H9 (cell line): ENCODE measurements at regions not wholly inside any gene's neighbourhood (a gene's known extent, or its start where the extent isn't known, plus 50 kb on each side); places are given as distances from the start of the nearest gene placed in this dataset.

Experiments
- DNase-seq: peaks from one replicate; pipeline ENCODE4 v3.0.0-alpha.2; 2017
- H2AFZ ChIP-seq: one replicate; pipeline ENCODE4 v1.6.1; 2013; ENCODE audit warnings: mild to moderate bottlenecking, low read length, control low read depth, moderate library complexity
- H2AK5ac ChIP-seq: 2 replicates; pipeline ENCODE4 v1.6.1; 2013; ENCODE audit warnings: low read length, control low read depth, mixed read lengths; ENCODE audit not compliant: insufficient read length
- H2BK120ac ChIP-seq: one replicate; pipeline ENCODE4 v1.6.1; 2013; ENCODE audit warnings: low read depth, mild to moderate bottlenecking, low read length, control low read depth, inconsistent platforms; ENCODE audit not compliant: poor library complexity, severe bottlenecking
- H2BK12ac ChIP-seq: 2 replicates; pipeline ENCODE4 v1.6.1; 2013; ENCODE audit warnings: low read length, control low read depth, mixed read lengths, low read depth; ENCODE audit not compliant: insufficient read length
- H2BK15ac ChIP-seq: 2 replicates; pipeline ENCODE4 v1.6.1; 2013; ENCODE audit warnings: low read depth, low read length, control low read depth
- H2BK20ac ChIP-seq: one replicate; pipeline ENCODE4 v1.6.1; 2013; ENCODE audit warnings: low read depth, mild to moderate bottlenecking, low read length, control low read depth, inconsistent platforms; ENCODE audit not compliant: poor library complexity, severe bottlenecking
- H2BK5ac ChIP-seq: 2 replicates; pipeline ENCODE4 v1.6.1; 2013; ENCODE audit warnings: low read length, control low read depth, mixed read lengths; ENCODE audit not compliant: insufficient read length
- H3K14ac ChIP-seq: 2 replicates; pipeline ENCODE4 v1.6.1; 2013; ENCODE audit warnings: low read length, control low read depth; ENCODE audit not compliant: insufficient read depth
- H3K18ac ChIP-seq: 2 replicates; pipeline ENCODE4 v1.6.1; 2013; ENCODE audit warnings: low read depth, mild to moderate bottlenecking, mixed read lengths, low read length, control low read depth; ENCODE audit not compliant: insufficient read length
- H3K23ac ChIP-seq: 2 replicates; pipeline ENCODE4 v1.6.1; 2013; ENCODE audit warnings: low read length, control low read depth, mixed read lengths, low read depth; ENCODE audit not compliant: insufficient read length
- H3K23me2 ChIP-seq: 2 replicates; pipeline ENCODE4 v1.6.1; 2013; ENCODE audit warnings: low read depth, mild to moderate bottlenecking, mixed read lengths, low read length, control low read depth; ENCODE audit not compliant: insufficient read length, poor library complexity, severe bottlenecking
- H3K27ac ChIP-seq: 2 replicates; pipeline ENCODE4 v1.5.1; 2013; ENCODE audit warnings: low read length, control low read depth, mixed read lengths, low read depth; ENCODE audit not compliant: insufficient read length
- H3K27me3 ChIP-seq: 2 replicates; pipeline ENCODE4 v1.6.1; 2013; ENCODE audit warnings: low read length, control low read depth, inconsistent platforms; ENCODE audit not compliant: insufficient read depth
- H3K4ac ChIP-seq: 2 replicates; pipeline ENCODE4 v1.6.1; 2013; ENCODE audit warnings: low read depth, mild to moderate bottlenecking, control low read depth, inconsistent platforms, low read length, moderate library complexity
- H3K4me1 ChIP-seq: 2 replicates; pipeline ENCODE4 v1.6.1; 2013; ENCODE audit warnings: low read length, control low read depth, inconsistent platforms; ENCODE audit not compliant: insufficient read depth
- H3K4me2 ChIP-seq: 2 replicates; pipeline ENCODE4 v1.6.1; 2013; ENCODE audit warnings: low read length, control low read depth, mixed read lengths; ENCODE audit not compliant: insufficient read length, insufficient read depth
- H3K56ac ChIP-seq: 2 replicates; pipeline ENCODE4 v1.6.1; 2013; ENCODE audit warnings: low read depth, mild to moderate bottlenecking, mixed read lengths, low read length, control low read depth; ENCODE audit not compliant: insufficient read length
- H3K79me1 ChIP-seq: 2 replicates; pipeline ENCODE4 v1.6.1; 2013; ENCODE audit warnings: low read depth, mild to moderate bottlenecking, moderate library complexity, low read length, control low read depth, inconsistent platforms; ENCODE audit not compliant: insufficient read depth, poor library complexity, severe bottlenecking
- H3K79me2 ChIP-seq: 2 replicates; pipeline ENCODE4 v1.6.1; 2013; ENCODE audit warnings: low read length, control low read depth, inconsistent platforms; ENCODE audit not compliant: insufficient read depth
- H3K9ac ChIP-seq: 2 replicates; pipeline ENCODE4 v1.6.1; 2013; ENCODE audit warnings: low read length, control low read depth, mixed read lengths; ENCODE audit not compliant: insufficient read length; ENCODE audit errors: extremely low read depth
- H3K9me3 ChIP-seq: one replicate; pipeline ENCODE4 v1.6.1; 2013; ENCODE audit warnings: low read depth, low read length, inconsistent platforms; ENCODE audit not compliant: control insufficient read depth
- H3T11ph ChIP-seq: one replicate; pipeline ENCODE4 v1.6.1; 2013; ENCODE audit warnings: mild to moderate bottlenecking, low read length, control low read depth, inconsistent platforms
- H4K20me1 ChIP-seq: one replicate; pipeline ENCODE4 v1.6.1; 2013; ENCODE audit not compliant: control insufficient read depth, insufficient read length, insufficient read depth
- H4K5ac ChIP-seq: 2 replicates; pipeline ENCODE4 v1.6.1; 2013; ENCODE audit warnings: low read depth, mild to moderate bottlenecking, mixed read lengths, low read length, control low read depth; ENCODE audit not compliant: insufficient read length
- H4K8ac ChIP-seq: replicated peaks from 2 replicates; pipeline ENCODE4 v1.6.1; 2013; ENCODE audit warnings: low read length, control low read depth, mixed read lengths, low read depth; ENCODE audit not compliant: insufficient read length
- H4K91ac ChIP-seq: 2 replicates; pipeline ENCODE4 v1.6.1; 2013; ENCODE audit warnings: low read depth, mild to moderate bottlenecking, moderate library complexity, mixed read lengths, low read length, control low read depth; ENCODE audit not compliant: insufficient read length
- H3K27ac Mint-ChIP-seq, 3 experiments: 2 replicates in 2 of 3; 3 replicates in 1 of 3; pipeline ENCODE4 v1.8.0; 2020 to 2021; ENCODE audit warnings: mixed read lengths in 3 of 3, mild to moderate bottlenecking in 1 of 3, moderate library complexity in 1 of 3
- H3K27me3 Mint-ChIP-seq: 2 replicates; pipeline ENCODE4 v1.8.0; 2021; ENCODE audit warnings: low read depth, mild to moderate bottlenecking, moderate library complexity, mixed read lengths
- H3K36me3 Mint-ChIP-seq, 3 experiments: 2 replicates in 2 of 3; 3 replicates in 1 of 3; pipeline ENCODE4 v1.8.0; 2020 to 2021; ENCODE audit warnings: low read depth in 3 of 3, mixed read lengths in 3 of 3; ENCODE audit not compliant: insufficient read depth in 1 of 3
- H3K4me1 Mint-ChIP-seq, 2 experiments: 2 replicates each; pipeline ENCODE4 v1.8.0; 2020; ENCODE audit warnings: mixed read lengths in 2 of 2
- H3K4me3 Mint-ChIP-seq, 2 experiments: 2 replicates in 1 of 2; 3 replicates in 1 of 2; pipeline ENCODE4 v1.8.0; 2020 to 2021; ENCODE audit warnings: mild to moderate bottlenecking in 2 of 2, mixed read lengths in 2 of 2, moderate library complexity in 1 of 2
- H3K9me3 Mint-ChIP-seq, 2 experiments: 2 replicates in 1 of 2; 3 replicates in 1 of 2; pipeline ENCODE4 v1.8.0; 2020; ENCODE audit warnings: mild to moderate bottlenecking in 2 of 2, mixed read lengths in 2 of 2, moderate library complexity in 1 of 2
- CTCF ChIP-seq: fragments of 200-600 bp; sonication (generic); conservative IDR thresholded peaks from 3 replicates; pipeline ENCODE4 v1.8.0; 2021; ENCODE audit warnings: antibody characterized with exemption, mild to moderate bottlenecking
- WGBS: extraction: QIAGEN DNeasy Blood & Tissue Kit; methylation state at CpG from one replicate; pipeline ENCODE4 v1.1.7; 2013; ENCODE audit warnings: missing lambda C conversion rate, low lambda C conversion rate, mixed read lengths; ENCODE audit not compliant: insufficient read length; ENCODE audit errors: extremely low coverage; 5-methylcytosine and 5-hydroxymethylcytosine counted together

- no peak overlapping the region for H3K27ac ChIP-seq
- no peak overlapping the region for H3K4me2 ChIP-seq
- no peak overlapping the region for H3K27ac Mint-ChIP-seq
- no peaks in the 10 kb centered on the region for H3K79me1 ChIP-seq
- H3T11ph ChIP-seq, result no peak overlapping the region
- H2BK15ac ChIP-seq, result no peak overlapping the region
- no peaks in the 10 kb centered on the region for H3K27me3 ChIP-seq
- no peak for TF ChIP-seq CTCF
- H3K4me1 ChIP-seq, result no peaks in the 10 kb centered on the region
- H2AK5ac ChIP-seq, result no peak overlapping the region
- H3K9ac ChIP-seq, result no peak overlapping the region
- no peak overlapping the region for H3K18ac ChIP-seq
- no peak overlapping the region for H4K8ac ChIP-seq
- no peak overlapping the region for H2BK20ac ChIP-seq
- H2AFZ ChIP-seq, result no peak overlapping the region
- H3K4me1 Mint-ChIP-seq, result no peaks in the 10 kb centered on the region
- H3K23ac ChIP-seq, result no peak overlapping the region
- H3K27me3 Mint-ChIP-seq, result peaks cover 22% of the 10 kb centered on the region
- no peak overlapping the region for H3K14ac ChIP-seq
- WGBS, result no CpG with 5 or more reads among the region's 7 CpGs
- no peaks in the 10 kb centered on the region for H3K23me2 ChIP-seq
- no peaks in the 10 kb centered on the region for H3K9me3 ChIP-seq
- H4K5ac ChIP-seq, result no peak overlapping the region
- no peak for DNase-seq
- no peak overlapping the region for H2BK5ac ChIP-seq
- H3K79me2 ChIP-seq, result no peaks in the 10 kb centered on the region
- no peaks in the 10 kb centered on the region for H3K36me3 Mint-ChIP-seq
- no peak overlapping the region for H2BK12ac ChIP-seq
- no peak overlapping the region for H3K56ac ChIP-seq
- no peaks in the 10 kb centered on the region for H4K20me1 ChIP-seq
- H3K4me3 Mint-ChIP-seq, result no peak overlapping the region
- H3K4ac ChIP-seq, result no peak overlapping the region
- H2BK120ac ChIP-seq, result no peak overlapping the region
- no peak overlapping the region for H4K91ac ChIP-seq
- no peaks in the 10 kb centered on the region for H3K9me3 Mint-ChIP-seq
Observed at GRCh38 chr5:174945853-174946252, 221.5 kb downstream of the MSX2 start.
